ENCODE measurements at regions not wholly inside any gene's neighbourhood (a gene's known extent, or its start where the extent isn't known, plus 50 kb on each side); places are given as distances from the start of the nearest gene placed in this dataset.

GRCh38 chr6:95263840-95264239, 313.5 kb upstream of the MANEA start:
- Histone ChIP-seq H2AK5ac (ENCODE audit: low read depth, low read length) (no peak overlapping the region), H4K8ac (ENCODE audit: extremely low read depth, insufficient read depth, low read length) (no peak overlapping the region), H2BK12ac (ENCODE audit: low read depth, low read length) (no peak overlapping the region), H3K4me1 (replicated peaks in 1 of 4; ENCODE audit: control insufficient read depth in 3 of 4, insufficient read depth in 4 of 4, low read length in 3 of 4) (no peaks in the 10 kb centered on the region), H2BK15ac (ENCODE audit: low read length) (no peak overlapping the region), H3K4me3 (ENCODE audit: extremely low read depth in 1 of 4, insufficient read depth in 2 of 4, low read depth in 3 of 4, low read length in 4 of 4) (no peak overlapping the region), H3K4ac (replicated peaks; ENCODE audit: insufficient read length, low read depth, low read length) (no peak overlapping the region), H2AFZ (ENCODE audit: low read length) (no peak overlapping the region), H3K14ac (ENCODE audit: insufficient read length) (no peak overlapping the region), H4K5ac (ENCODE audit: insufficient read length, low read depth, low read length) (no peak overlapping the region), H3K27me3 (replicated peaks in 1 of 4; ENCODE audit: control insufficient read depth in 3 of 4, extremely low read depth in 1 of 4, insufficient read depth in 3 of 4, low read length in 3 of 4) (no peaks in the 10 kb centered on the region), H3K23ac (ENCODE audit: insufficient read length) (no peak overlapping the region), H4K20me1 (replicated peaks in 1 of 2; ENCODE audit: control insufficient read depth in 1 of 2, insufficient read depth in 2 of 2, low read length in 2 of 2) (no peaks in the 10 kb centered on the region), H3K4me2 (ENCODE audit: insufficient read depth in 1 of 2, low read depth in 2 of 2, low read length in 2 of 2) (no peak overlapping the region), H3K27ac (ENCODE audit: low read depth, low read length) (no peak overlapping the region), H3K9me3 (ENCODE audit: insufficient read depth in 2 of 2, low read depth in 1 of 2, low read length in 1 of 2) (peaks cover 3 to 9% of the 10 kb centered on the region in 2 experiments; a peak in 2 of 4 replicates), H4K91ac (replicated peaks; ENCODE audit: insufficient read length, low read length) (no peak overlapping the region), H3K56ac (replicated peaks; ENCODE audit: insufficient read length, low read depth, low read length) (no peak overlapping the region), H3K9ac (replicated peaks in 1 of 4; ENCODE audit: extremely low read depth in 1 of 4, low read depth in 3 of 4, low read length in 3 of 4) (no peak overlapping the region), H2BK5ac (ENCODE audit: low read depth, low read length) (no peak overlapping the region), H3K79me2 (ENCODE audit: control insufficient read depth in 1 of 2, insufficient read depth in 2 of 2, low read length in 2 of 2) (no peaks in the 10 kb centered on the region), H3K23me2 (ENCODE audit: low read depth, low read length) (no peaks in the 10 kb centered on the region), H2BK120ac (replicated peaks; ENCODE audit: low read depth, low read length) (no peak overlapping the region), H2BK20ac (ENCODE audit: low read length) (no peak overlapping the region), H3K18ac (ENCODE audit: extremely low read depth, low read length) (no peak overlapping the region), H3K79me1 (ENCODE audit: low read depth, low read length) (no peaks in the 10 kb centered on the region), H3K36me3 (ENCODE audit: control insufficient read depth in 2 of 4, insufficient read depth in 4 of 4, low read length in 3 of 4) (no peaks in the 10 kb centered on the region)
- WGBS, 2 experiments (ENCODE audit: extremely low coverage in 1 of 2, insufficient coverage in 1 of 2, insufficient read length in 1 of 2, insufficient replicate concordance in 2 of 2, low coverage in 1 of 2, low lambda C conversion rate in 2 of 2, missing lambda C conversion rate in 1 of 2) = 50% methylated on average over 1 of the region's 1 CpG; no CpG with 5 or more reads in 1 of the 2 experiments
- TF ChIP-seq HDAC6 (IDR thresholded peaks at IDR 0.05; ENCODE audit: low read depth, low read length) = no peak
- ChIA-PET CTCF (ENCODE audit: partially characterized antibody) (interaction anchor here (3.5 kb wide), 1 partner anchor 16 kb away, joined by 12 read pairs; no protein-coding TSS in a partner anchor), POLR2A (ENCODE audit: partially characterized antibody) (no interaction called here)
- DNase-seq (ENCODE audit: low read depth in 1 of 2, low spot score in 2 of 2) (no peak), FAIRE-seq (no peak)
